SKM-1 (cell line): ENCODE measurements at regions not wholly inside any gene's neighbourhood (a gene's known extent, or its start where the extent isn't known, plus 50 kb on each side); places are given as distances from the start of the nearest gene placed in this dataset.
"Not testable (repeated sequence)": the region's sequence is repeated elsewhere in the genome, so short reads cannot be mapped to it uniquely, and the experiment has no call there.

ENCODE experiments used
- DNase-seq: peaks from one replicate; lab custom pipeline; 2025; ENCODE audit not compliant: unreplicated experiment; lab: John Stamatoyannopoulos, UW

GRCh38 chr5:118076490-118076889, 911.9 kb downstream of the DTWD2 start:
- no peak for DNase-seq

GRCh38 chr5:118070041-118070440, 918.3 kb downstream of the DTWD2 start:
- DNase-seq, result no peak

GRCh38 chr5:118069452-118069851, 918.9 kb downstream of the DTWD2 start:
- DNase-seq, result no peak

- no peak for DNase-seq
Measured at GRCh38 chr5:118068886-118069285, 919.5 kb downstream of the DTWD2 start.

- DNase-seq, result not testable (repeated sequence)
Measured at GRCh38 chr5:118063836-118064235, 924.5 kb downstream of the DTWD2 start.

- DNase-seq, result no peak
Measured at GRCh38 chr5:118060833-118061232, 927.5 kb downstream of the DTWD2 start.

- no peak for DNase-seq
Measured at GRCh38 chr5:118052503-118052902, 935.8 kb downstream of the DTWD2 start.

GRCh38 chr5:118044169-118044568, 944.2 kb downstream of the DTWD2 start:
- DNase-seq, result no peak

- no peak for DNase-seq
Measured at GRCh38 chr5:118043531-118043930, 944.8 kb downstream of the DTWD2 start.

- no peak for DNase-seq
Measured at GRCh38 chr5:118042076-118042475, 946.3 kb downstream of the DTWD2 start.

GRCh38 chr5:118040496-118040895, 947.9 kb downstream of the DTWD2 start:
- DNase-seq, result no peak

GRCh38 chr5:118033686-118034338, 954.5 kb downstream of the DTWD2 start:
- DNase-seq, result no peak

GRCh38 chr5:118029807-118030206, 958.5 kb downstream of the DTWD2 start:
- DNase-seq, result no peak

- no peak for DNase-seq
Measured at GRCh38 chr5:118022062-118022461, 966.3 kb downstream of the DTWD2 start.

GRCh38 chr5:118017536-118017935, 970.8 kb downstream of the DTWD2 start:
- DNase-seq, result no peak

GRCh38 chr5:118016396-118016795, 972.0 kb downstream of the DTWD2 start:
- DNase-seq, result no peak

- DNase-seq, result no peak
Measured at GRCh38 chr5:118015511-118015910, 972.8 kb downstream of the DTWD2 start.

- DNase-seq, result no peak
Measured at GRCh38 chr5:118009741-118010297, 978.5 kb downstream of the DTWD2 start.

- no peak for DNase-seq
Measured at GRCh38 chr5:118008779-118009178, 979.6 kb downstream of the DTWD2 start.

- DNase-seq, result no peak
Measured at GRCh38 chr5:118007262-118007661, 981.1 kb downstream of the DTWD2 start.

GRCh38 chr5:118006219-118006618, 982.1 kb downstream of the DTWD2 start:
- DNase-seq, result no peak

- DNase-seq, result no peak
Measured at GRCh38 chr5:117999939-118000549, 988.3 kb downstream of the DTWD2 start.

- no peak for DNase-seq
Measured at GRCh38 chr5:117982691-117983090, 1005.7 kb downstream of the DTWD2 start.
